Cerebellar cortex (tissue), 1 donor: ENCODE measurements at regions not wholly inside any gene's neighbourhood (a gene's known extent, or its start where the extent isn't known, plus 50 kb on each side); places are given as distances from the start of the nearest gene placed in this dataset.
"Not testable (repeated sequence)": the region's sequence is repeated elsewhere in the genome, so short reads cannot be mapped to it uniquely, and the experiment has no call there.

ENCODE experiments used
- DNase-seq: peaks from one replicate; pipeline ENCODE4 v3.0.0-alpha.2; 2015; ENCODE audit warnings: low spot score

DNA sequence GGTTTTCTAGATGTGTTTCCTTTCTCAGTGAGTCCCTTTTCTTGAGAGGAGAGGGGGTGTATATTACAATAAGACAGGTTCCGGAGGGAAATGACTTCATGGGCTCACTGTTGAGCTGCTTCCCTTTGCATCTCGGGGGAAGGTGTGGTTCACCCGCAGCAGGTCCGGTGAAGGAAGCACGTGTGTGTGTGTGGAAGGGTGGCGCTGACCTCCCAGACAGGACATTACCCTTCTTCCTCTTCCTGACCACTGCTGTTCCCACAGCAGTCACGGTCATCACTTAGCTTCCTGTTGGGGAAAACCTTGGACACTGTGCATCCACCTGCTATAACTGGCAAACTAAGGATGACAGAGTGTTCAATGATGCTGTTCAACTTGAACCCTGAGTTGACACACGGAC is 83.6 kb downstream of the PLEKHG1 start:
- no peak for DNase-seq

DNA sequence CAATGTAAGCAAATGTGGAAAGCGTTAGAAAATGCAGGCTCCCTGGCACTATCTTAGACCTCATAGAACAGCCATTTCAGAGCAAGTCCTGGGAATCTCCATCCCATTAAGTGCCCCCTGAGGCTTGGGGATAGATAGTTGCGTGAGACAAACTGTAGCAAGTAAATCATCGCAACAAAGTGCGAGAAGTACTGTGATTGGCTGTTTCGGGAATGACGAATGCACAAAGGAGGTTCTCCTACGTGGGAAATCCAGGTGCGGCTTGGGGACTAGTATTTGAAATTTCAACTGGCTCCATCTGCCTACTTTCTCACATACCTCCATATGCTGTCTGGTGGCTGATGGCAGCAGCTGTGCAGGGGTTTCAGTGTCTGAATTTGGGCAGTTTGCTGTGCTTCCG is 84.5 kb downstream of the PLEKHG1 start:
- no peak for DNase-seq

DNA sequence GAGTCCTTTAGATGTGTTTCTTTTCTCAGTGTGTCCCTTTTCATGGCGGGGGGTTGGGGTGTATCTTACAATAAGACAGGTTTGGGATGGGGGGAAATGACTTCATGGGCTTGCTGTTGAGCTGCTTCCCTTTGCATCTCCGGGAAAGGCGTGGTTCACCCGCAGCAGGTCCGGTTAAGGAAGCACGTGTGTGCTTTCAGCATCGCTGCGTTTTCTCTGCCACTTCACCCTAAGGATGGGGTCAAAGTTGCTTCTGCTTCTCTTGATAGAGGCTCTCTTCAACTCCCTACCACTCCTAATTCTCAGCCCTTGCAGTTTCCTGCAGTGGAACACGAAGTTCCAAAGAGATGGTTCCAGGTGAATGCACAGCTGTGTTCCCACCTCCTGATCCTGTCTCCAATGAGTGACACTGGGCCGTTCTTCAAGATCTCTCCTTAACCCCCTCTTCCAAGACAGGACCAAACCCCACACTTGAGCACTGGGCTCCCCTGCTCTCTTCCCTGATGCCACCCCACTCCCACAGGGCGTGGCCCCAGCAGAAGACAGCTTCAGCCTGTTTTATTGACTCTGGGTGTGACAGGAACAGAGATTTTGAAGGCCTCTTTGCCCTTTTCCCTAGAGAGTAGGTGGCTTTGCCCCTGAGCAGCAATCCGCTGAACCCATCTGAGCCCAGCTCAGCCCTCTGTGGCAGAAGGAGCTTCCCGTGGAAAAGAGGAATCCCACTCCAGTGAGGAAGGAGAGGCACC is 85.2 kb downstream of the PLEKHG1 start:
- DNase-seq: no peak

DNA sequence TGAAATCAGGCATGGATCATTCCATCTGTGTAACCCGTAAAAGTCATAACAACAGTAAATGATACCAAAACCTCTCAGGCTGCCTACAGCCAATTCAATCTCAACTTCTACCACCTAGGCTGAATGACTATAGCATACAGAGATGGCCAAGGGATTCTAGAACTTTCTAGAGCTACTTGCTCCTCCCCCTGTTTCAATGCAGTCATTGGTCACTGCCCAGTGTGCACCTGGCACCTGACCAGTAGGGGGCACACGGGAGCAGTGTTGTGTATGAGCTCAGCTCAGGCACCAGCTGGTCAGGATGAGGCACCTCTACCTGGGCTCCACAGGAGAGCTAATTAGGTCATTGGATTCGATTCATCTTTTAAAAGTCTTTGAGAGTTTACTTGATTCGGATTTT is 86.2 kb downstream of the PLEKHG1 start:
- peak; percentile 16 for DNase-seq

DNA sequence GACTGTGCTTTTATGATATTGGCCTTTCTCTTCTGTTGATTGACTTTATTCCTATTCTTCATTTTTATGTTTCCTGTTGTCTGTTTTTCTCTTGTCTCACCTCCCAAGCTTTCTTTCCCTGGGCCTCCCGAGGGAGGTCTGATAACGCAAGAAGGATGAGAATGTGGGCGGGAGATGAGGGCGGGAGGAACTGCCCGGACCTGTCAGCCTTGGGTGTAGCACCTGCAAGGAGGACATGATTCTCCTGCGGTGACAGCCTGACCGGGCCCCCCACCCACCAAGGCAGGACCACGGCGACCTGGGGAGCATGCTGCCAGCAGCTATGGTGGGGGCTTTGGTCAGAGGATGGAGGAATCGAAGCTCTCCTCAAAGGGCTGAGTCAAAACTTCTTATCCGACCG is 86.9 kb downstream of the PLEKHG1 start:
- no peak for DNase-seq

DNA sequence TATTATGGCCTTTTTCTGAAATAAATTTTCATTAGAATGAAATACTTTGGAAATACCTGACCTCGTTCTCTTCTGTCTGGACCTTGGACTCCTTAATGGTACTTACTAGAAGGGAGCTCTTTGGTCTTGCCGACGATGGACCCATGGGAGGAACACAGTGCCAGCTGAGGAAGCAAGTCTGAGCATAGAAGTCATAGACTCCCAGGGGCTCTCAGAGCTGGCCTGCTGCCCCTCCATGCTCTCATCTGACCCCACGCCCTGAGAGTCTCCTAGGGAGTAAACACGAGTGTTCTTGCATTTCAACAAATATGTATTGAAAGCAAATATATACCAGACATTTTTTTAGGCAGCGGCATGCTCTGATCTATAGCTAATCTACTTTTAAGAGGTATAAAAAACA is 87.8 kb downstream of the PLEKHG1 start:
- no peak for DNase-seq

DNA sequence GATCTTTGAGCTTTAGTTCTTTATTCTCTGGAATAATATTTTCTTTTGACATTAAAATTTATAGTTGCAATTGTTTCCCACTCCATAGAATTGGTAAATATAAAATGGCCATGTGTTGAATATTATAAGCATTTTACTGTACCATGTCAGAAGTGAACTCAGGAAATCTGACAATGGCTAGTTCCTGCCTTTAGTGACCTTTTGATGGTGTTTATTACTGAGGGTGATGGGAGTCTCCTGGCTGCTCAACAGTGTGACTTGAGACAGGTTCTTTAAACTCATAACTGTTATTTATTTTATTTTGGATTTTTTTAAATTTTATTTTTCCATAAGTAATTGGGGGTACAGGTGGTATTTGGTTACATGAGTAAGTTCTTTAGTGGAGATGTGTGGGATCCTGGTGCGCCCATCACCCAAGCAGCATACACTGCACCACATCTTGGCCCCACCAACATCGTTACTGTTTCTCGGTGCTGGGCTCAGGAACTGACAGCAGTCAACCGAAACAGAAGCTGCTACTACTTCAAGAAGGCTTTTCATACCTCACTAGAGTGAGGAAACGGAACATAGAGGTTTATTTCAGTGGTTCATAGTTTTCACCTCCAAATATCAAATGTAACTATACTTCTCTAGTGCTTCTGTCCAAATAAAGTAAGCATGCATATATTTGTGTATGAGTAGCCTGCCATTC is 90.4 kb downstream of the PLEKHG1 start:
- DNase-seq: no peak

DNA sequence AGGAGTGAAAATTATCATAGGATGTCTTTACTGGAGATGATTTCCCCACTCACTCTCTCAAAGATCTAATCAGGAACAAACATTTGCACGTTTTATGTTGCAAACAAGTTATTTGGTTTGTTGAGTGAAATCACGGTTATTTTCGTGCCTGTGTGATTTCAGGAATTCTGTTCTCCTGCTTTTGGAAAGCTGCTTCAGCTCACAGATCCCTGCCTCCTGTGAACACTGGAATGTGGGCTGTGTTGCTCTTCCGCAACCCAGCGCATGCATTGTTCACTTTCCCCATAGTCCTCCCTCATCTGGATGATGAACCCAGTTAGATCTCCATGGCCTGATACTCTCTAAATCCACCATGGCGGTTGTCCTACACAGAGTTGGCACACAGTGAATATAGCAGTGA is 91.0 kb downstream of the PLEKHG1 start:
- no peak for DNase-seq

DNA sequence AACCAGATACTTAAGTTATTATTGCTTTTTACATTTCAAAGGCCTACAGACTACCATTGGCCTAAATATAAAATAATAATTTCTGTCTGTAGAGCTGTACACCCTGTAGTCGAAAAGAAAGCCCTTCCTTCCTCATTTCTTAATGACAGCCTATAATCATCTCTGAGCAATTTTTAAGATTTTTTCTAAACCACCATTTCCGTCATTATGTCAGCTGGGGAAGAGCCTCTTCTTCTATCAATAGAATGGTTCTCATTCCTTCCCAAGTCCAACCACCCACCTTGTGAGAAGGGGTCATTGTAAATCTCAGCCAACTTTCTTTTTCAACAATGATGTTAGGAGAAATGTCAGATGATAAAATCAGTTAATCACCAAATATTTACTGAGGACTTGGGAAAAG is 91.8 kb downstream of the PLEKHG1 start:
- DNase-seq: no peak

DNA sequence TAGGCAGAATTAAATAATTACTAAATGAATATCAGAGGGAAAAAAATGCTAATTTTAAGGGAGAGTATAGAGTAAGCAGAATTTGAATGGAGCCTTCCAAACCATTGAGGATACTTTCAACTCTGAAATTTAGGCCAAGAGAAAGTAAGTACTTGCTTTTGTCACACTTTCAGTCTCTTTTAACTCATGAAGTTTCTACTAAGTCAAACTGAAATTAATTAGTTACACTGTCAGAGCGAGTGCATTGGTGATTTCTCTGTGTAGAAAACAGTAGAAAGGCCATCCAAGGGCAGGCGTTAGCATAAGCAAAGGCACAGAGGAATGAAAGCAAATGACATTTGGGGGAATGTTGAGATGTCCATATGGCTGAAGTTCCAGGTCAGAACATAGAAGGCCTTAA is 92.9 kb downstream of the PLEKHG1 start:
- no peak for DNase-seq

DNA sequence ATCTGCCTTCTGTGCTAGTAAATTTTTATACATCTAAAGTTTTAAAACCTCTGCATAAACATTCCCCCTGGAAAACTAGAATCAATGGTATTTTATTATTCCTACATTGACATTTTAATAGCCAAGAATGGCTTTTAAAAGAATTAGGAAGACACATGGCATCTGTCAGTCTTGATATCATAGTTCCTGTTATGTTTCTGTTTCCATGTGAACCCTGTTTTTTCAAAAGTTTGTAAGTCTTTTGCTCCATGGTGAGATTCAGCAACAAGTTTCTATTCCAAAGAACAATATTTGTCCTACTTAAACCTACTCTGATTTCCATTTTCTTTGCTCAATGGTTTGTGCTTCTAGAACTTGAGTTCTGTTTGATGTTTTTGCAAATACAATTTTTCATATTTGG is 95.2 kb downstream of the PLEKHG1 start:
- DNase-seq: no peak

DNA sequence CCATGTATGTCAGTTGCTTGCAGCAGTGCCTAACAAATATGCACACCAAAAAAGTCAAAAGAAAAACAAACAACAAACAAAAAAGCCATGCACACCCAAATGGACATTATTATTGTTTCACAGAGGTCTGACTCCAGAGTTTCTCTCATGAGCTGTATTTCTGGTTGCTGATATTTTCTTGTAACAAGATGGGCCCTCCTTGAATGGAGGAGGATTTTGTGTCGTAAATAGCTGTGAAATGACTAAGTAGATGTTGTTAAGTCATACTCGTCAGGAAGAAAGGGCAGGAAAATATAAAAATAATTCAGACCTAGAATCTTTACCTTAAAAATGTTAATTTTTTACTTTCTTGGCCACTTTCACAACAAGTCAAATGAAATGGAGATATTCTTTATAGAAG is 96.0 kb downstream of the PLEKHG1 start:
- no peak for DNase-seq

DNA sequence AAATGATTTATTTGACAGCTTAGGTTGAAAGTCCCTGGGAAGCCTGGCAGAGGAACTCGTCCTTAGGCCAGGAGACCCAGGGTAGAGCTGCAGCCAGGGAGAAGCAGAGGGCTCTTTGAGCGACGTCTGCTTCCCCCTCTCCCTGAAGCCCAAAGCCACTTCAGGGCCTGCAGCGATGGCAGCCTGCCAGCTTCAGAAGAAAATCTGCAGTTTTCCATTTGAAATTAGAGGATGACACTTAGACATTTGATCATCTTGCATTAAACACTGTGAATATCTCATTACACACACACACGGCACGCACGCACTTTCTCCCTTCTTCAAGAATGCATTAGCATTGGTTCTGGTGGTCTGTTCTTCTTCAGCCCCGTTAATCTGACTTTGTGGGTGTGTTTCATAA is 96.5 kb downstream of the PLEKHG1 start:
- DNase-seq: no peak

DNA sequence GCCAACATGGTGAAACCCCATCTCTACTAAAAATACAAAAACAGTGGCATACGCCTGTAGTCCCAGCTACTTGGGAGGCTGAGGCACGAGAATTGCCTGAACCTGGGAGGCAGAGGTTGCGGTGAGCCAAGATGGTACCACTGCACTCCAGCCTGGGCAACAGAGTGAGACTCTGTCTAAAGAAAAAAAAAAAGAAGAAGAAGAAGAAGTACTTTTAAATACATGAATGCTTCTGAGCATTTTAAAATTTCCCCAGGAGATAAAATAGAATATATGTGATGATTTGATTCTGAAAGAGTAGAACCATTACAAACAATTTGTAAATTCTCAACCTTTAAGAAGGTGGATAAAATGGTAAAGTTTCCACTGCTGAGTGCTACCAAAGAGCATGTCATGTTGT is 97.2 kb downstream of the PLEKHG1 start:
- DNase-seq: not testable (repeated sequence)

DNA sequence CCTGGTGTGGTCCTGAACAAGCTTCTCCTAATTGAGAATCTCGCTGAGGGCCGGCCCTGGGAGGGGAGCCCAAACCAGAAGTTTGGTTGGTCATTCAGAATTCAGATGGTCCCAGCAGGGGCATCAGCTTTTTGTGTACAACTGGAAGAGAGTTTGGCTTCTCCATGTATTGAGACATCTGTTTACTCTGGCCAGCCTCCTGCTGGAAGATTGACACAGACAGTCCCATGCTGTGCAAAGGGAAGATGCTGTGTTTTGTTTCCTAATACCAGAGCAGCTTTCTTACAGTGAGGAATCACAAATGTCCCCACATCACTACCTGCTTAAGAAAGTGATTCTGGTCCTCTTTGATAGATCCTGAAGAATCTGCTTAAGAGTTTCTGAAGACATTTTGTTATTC is 97.8 kb downstream of the PLEKHG1 start:
- no peak for DNase-seq

DNA sequence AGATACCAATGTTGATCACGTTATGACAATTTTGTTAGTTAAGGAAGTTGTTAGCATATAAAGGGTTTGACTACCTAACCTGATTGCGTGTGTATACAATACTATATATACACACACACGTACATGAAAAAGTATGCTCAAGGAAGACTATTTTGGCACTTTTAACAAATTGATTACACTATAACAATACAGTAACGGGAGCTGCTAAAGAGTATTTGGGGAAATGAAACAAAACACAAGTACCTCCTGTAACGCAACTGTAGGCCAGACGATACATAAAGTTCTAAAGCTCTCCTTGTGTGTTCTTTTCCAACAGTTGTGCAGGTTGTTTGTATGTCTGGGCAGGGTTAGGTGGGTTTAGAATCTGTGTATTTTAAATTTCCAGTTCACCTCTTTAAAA is 98.7 kb downstream of the PLEKHG1 start:
- no peak for DNase-seq

DNA sequence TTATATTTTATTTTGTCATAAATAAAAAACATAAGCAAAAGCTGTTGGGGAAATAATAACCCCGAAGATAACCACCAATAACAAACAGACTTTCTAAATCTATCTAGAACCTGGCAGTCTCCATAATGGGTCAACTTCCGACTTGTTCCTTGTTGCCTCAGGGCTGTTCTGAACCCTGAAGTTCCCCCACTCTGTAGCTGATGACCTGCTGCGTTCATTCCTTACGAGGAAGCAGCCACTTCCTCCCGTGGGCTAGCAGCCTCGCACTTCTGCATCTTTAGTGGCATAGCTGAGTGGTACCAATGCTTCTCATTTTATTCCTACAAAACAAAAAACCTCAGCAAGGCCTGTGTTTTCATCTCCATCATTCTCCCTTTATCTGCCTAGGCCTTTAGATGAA is 103.0 kb downstream of the PLEKHG1 start:
- DNase-seq: no peak

DNA sequence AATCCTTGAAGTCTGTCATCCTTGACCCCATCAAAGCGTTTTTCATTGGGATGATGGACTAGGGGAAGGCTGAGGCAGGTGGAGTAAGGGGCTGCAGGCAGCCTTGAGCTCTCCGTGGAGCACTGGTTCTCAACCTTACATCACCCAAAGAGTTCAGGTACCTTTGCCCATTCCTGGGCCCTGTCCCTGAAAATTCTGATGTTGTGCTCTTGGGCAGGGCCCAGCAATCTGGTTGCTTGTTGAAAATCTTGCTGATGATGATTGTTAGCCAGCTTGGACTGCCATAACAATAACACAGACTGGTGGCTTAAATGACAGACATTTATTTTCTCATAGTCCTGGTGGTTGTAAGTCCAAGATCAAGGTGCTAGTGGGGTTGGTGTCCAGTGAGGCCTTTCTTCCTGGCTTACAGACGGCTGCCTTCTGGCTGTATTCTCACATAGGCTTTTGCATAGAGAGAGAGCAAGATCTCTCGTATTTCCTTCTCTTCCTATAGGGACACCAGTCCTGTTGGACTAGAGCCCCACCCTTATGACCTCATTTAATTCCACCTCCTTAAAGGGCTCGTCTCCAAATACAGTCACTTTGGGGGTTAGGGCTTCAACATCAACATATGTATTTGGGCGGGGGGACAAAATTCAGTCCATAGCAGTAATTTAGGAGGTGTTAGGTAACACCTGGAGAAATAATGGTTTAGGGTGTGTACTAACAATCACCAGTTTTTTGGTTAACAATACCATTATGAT is 104.9 kb downstream of the PLEKHG1 start:
- no peak for DNase-seq

DNA sequence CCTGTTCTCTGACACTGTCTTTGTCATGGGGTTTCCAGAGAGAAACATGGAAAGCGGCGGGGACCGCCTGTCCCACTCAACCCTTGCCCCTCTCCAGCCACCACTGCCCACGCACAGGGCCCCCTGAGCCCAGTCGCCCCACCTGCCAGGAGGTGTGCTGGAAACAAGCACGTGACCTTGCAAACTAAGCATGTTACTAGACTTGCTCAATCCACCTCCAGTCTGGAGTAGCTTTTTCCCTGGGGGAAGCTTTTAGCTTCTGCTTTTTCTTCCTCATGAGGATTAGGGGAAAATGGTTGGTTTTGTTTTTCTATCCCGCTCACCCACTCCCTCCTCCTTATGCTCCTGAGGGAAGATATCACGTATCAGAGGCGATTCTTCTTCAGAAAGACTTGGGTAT is 105.7 kb downstream of the PLEKHG1 start:
- DNase-seq: no peak

DNA sequence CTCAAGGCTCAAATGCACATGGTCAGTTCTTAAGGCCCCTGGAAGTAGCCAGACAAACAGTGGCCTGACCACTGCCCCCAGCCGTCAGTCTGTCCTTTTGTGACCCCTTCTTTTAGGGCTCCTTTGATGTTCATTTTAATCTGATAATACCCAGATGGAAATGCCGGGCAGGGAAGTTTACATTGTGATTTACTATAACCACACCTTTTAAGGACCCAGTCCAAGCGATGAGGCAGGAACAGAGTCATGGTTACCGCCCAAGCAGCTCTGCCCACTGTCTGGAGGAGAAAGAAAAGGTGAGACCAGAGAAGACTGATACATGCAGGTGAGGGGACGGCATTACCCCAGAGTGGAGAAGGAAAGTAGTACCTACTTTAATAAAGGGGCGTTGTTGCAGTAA is 110.6 kb downstream of the PLEKHG1 start:
- no peak for DNase-seq

DNA sequence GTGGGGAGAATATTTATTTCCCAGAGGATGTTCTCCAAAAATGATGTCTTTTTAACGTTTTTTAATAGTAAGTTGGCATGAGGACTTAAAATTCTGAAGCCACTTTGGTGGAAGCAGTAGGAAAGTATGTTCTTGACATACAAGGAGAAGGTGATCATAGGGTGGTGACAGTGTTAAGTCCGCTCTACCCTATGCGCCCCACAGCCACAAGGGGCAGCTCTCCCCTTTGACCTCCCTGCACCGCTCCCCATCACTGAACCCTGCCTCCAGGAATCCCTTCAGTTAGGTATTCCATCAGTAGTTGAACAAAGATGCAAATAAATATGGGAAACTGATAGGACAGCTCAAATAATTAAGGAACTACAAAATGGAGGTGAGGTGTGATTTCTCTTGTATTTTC is 111.4 kb downstream of the PLEKHG1 start:
- no peak for DNase-seq

DNA sequence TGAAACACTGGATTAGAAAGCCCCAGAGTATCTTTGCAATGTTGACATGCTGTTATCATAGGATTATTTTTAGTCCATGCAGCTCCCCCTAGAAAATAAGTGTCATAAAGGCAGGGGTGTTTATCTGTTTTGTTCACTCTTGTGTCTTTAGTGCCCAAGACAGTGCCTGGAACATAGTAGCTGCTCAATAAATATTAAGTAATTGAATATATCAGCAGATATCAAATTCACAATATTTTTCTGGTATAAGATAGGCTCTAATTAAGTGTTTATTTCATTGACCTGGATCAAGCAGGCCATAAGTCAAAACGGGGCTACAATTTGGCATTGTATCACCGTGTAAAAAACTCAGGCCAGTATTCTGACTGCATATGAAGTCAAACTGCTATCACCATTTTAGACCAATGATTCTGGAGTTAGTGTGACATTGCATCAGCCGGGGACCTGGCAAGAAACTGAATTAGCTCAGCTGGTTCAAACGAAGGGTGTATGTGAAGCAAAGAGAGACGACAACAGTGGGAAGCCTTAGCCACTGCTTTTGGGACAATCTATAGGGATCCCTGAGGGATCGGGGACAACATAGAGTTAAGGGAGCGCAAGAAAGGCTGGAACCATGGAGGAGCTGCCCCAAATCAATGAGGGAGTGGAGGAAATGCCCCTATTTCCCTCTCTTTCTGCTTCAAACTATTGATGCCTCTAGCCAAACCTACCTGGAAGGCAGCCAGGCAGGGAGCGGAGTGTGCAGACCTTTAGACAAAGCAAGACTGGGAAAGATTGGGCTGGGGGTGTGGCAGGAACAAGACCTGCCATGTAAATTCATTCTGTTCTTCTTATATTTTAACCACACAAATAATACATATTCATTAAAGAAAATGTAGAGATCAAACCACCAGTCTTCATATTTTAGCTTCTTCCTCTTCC is 112.2 kb downstream of the PLEKHG1 start:
- no peak for DNase-seq
